ENCODE measurements at regions not wholly inside any gene's neighbourhood (a gene's known extent, or its start where the extent isn't known, plus 50 kb on each side); places are given as distances from the start of the nearest gene placed in this dataset.

- CTCF ChIA-PET: interaction anchor here (0.5 kb wide), 1 partner anchor 572 kb away, joined by 3 read pairs; no protein-coding TSS in a partner anchor
- TF ChIP-seq CTCF (conservative IDR thresholded peaks at IDR 0.05; ENCODE audit: low read depth): no peak
- no peak for DNase-seq (ENCODE audit: low spot score)
- POLR2A ChIA-PET (ENCODE audit: low non-redundant PET): no interaction called here
- H3K27ac ChIP-seq: peak overlapping the region; percentile 41; the same call in 1 of the 2 replicates
Measured at GRCh38 chr16:86898386-86898785, 320.0 kb downstream of the FOXL1 start.

GRCh38 chr16:86899151-86899550 is 320.8 kb downstream of the FOXL1 start:
- POLR2A ChIA-PET (ENCODE audit: low non-redundant PET): no interaction called here
- DNase-seq (ENCODE audit: low spot score): no peak
- CTCF ChIA-PET: interaction anchor here (0.6 kb wide), 1 partner anchor 405 kb away, joined by 3 read pairs; no protein-coding TSS in a partner anchor
- no peak for TF ChIP-seq CTCF (conservative IDR thresholded peaks at IDR 0.05; ENCODE audit: low read depth)
- H3K27ac ChIP-seq: peak overlapping the region; percentile 41

GRCh38 chr16:86899757-86900156 is 321.4 kb downstream of the FOXL1 start:
- DNase-seq (ENCODE audit: low spot score): peak; percentile 17
- CTCF ChIA-PET: no interaction called here
- H3K27ac ChIP-seq: no peak overlapping the region
- POLR2A ChIA-PET (ENCODE audit: low non-redundant PET): no interaction called here
- no peak for TF ChIP-seq CTCF (conservative IDR thresholded peaks at IDR 0.05; ENCODE audit: low read depth)

- no peak overlapping the region for H3K27ac ChIP-seq
- peak; percentile 31 for DNase-seq (ENCODE audit: low spot score)
- POLR2A ChIA-PET (ENCODE audit: low non-redundant PET): no interaction called here
- CTCF ChIA-PET: no interaction called here
- TF ChIP-seq CTCF (conservative IDR thresholded peaks at IDR 0.05; ENCODE audit: low read depth): no peak
Measured at GRCh38 chr16:86901483-86901882, 323.1 kb downstream of the FOXL1 start.

- DNase-seq (ENCODE audit: low spot score): no peak
- ChIA-PET POLR2A (ENCODE audit: low non-redundant PET) (no interaction called here), CTCF (no interaction called here)
- H3K27ac ChIP-seq: no peak overlapping the region
- TF ChIP-seq CTCF (conservative IDR thresholded peaks at IDR 0.05; ENCODE audit: low read depth): no peak
Measured at GRCh38 chr16:86902656-86903001, 324.3 kb downstream of the FOXL1 start.

- no peak for DNase-seq (ENCODE audit: low spot score)
- POLR2A ChIA-PET (ENCODE audit: low non-redundant PET): no interaction called here
- no peak overlapping the region for H3K27ac ChIP-seq
- CTCF ChIA-PET: no interaction called here
- TF ChIP-seq CTCF (conservative IDR thresholded peaks at IDR 0.05; ENCODE audit: low read depth): no peak
Measured at GRCh38 chr16:86903068-86903467, 324.7 kb downstream of the FOXL1 start.

GRCh38 chr16:86905302-86905701 is 327.0 kb downstream of the FOXL1 start:
- ChIA-PET POLR2A (ENCODE audit: low non-redundant PET) (no interaction called here), CTCF (no interaction called here)
- no peak for TF ChIP-seq CTCF (conservative IDR thresholded peaks at IDR 0.05; ENCODE audit: low read depth)
- no peak overlapping the region for H3K27ac ChIP-seq
- DNase-seq (ENCODE audit: low spot score): no peak

All from RWPE1 (cell line).